ENCODE measurements at regions not wholly inside any gene's neighbourhood (a gene's known extent, or its start where the extent isn't known, plus 50 kb on each side); places are given as distances from the start of the nearest gene placed in this dataset.

DNA sequence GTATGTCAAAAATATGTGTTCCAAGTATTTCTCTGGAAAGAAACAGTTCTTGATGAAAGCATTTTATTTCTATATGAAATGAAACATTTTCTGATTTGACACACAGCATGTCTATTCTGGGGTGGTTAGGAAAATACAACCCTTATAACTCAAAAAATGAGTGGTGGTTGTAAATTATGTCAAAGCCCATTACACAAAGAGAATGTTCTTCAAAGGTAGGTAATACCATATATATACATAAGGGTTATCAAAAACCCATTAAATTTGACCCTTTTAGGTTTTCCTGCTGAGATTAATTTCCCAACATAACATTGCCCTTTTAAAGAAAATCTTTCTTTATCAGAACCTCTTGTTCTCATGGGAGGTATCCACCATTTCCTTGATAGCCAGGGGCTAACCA, 420.5 kb upstream of the TECRL start:
- no peaks in the 10 kb centered on the region for H3K36me3 ChIP-seq (ENCODE audit: control insufficient read depth in 1 of 2, insufficient read depth in 2 of 2, low read length in 2 of 2)
- no peak overlapping the region for H4K8ac ChIP-seq (ENCODE audit: low read depth, low read length)
- no peak overlapping the region for H3K14ac ChIP-seq (ENCODE audit: low read length)
- H3K4me2 ChIP-seq (ENCODE audit: low read length) = no peak overlapping the region
- H2AK5ac ChIP-seq (ENCODE audit: low read length) = no peak overlapping the region
- no peak overlapping the region for H3K27ac ChIP-seq (ENCODE audit: low read depth, low read length)
- no peaks in the 10 kb centered on the region for H3K9me3 ChIP-seq (ENCODE audit: insufficient read depth, low read depth, low read length)
- H4K91ac ChIP-seq (ENCODE audit: low read depth, low read length) = no peak overlapping the region
- H3K18ac ChIP-seq (ENCODE audit: low read length) = no peak overlapping the region
- H2BK12ac ChIP-seq (ENCODE audit: low read length) = no peak overlapping the region
- no peak overlapping the region for H2BK5ac ChIP-seq (ENCODE audit: low read depth, low read length, poor library complexity)
- H3K79me1 ChIP-seq (ENCODE audit: low read length) = no peaks in the 10 kb centered on the region
- H3K4ac ChIP-seq (ENCODE audit: low read depth, low read length) = no peak overlapping the region
- no peak overlapping the region for H4K12ac ChIP-seq (ENCODE audit: low read depth, low read length)
- DNase-seq = no peak
- H2AFZ ChIP-seq (ENCODE audit: insufficient read depth, low read length, poor library complexity) = no peak overlapping the region
- H3K27me3 ChIP-seq (ENCODE audit: insufficient read depth, low read length) = no peaks in the 10 kb centered on the region
- H3K79me2 ChIP-seq (ENCODE audit: control insufficient read depth, insufficient read depth, low read length, poor library complexity) = no peaks in the 10 kb centered on the region
- H3K23ac ChIP-seq (ENCODE audit: low read length) = no peak overlapping the region
- no peak overlapping the region for H2BK120ac ChIP-seq (ENCODE audit: insufficient read depth, low read length, poor library complexity)
- no peak overlapping the region for H3K9ac ChIP-seq (ENCODE audit: low read length)
- H3K4me3 ChIP-seq (ENCODE audit: low read depth, low read length) = no peak overlapping the region
- H3K4me1 ChIP-seq (ENCODE audit: control insufficient read depth in 1 of 2, insufficient read depth in 2 of 2, low read length in 2 of 2) = no peaks in the 10 kb centered on the region

DNA sequence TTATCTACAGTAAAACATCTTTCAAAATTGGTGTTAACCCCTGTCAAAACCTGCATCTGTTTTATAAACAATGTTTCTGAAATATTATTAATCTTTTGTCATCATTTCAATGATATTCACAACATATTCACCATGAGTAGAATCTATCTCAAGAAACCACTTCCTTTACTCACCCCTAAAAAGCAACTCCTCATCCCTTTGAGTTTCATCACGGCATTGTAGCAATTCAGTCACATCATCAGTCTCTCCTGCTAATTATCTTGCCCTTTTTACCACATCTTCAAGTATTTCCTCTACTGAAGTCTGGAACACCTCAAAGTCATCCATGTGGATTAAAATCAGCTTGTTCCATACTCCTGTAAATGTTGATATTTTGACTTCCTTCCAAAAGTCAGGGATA, 415.3 kb upstream of the TECRL start:
- Histone ChIP-seq H3K9me3 (ENCODE audit: insufficient read depth, low read depth, low read length) (no peaks in the 10 kb centered on the region), H4K91ac (ENCODE audit: low read depth, low read length) (no peak overlapping the region), H3K14ac (ENCODE audit: low read length) (no peak overlapping the region), H3K27ac (ENCODE audit: low read depth, low read length) (no peak overlapping the region), H4K12ac (ENCODE audit: low read depth, low read length) (no peak overlapping the region), H3K4me3 (ENCODE audit: low read depth, low read length) (no peak overlapping the region), H2BK5ac (ENCODE audit: low read depth, low read length, poor library complexity) (no peak overlapping the region), H2BK12ac (ENCODE audit: low read length) (no peak overlapping the region), H3K4me2 (ENCODE audit: low read length) (no peak overlapping the region), H3K4me1 (ENCODE audit: control insufficient read depth in 1 of 2, insufficient read depth in 2 of 2, low read length in 2 of 2) (no peaks in the 10 kb centered on the region), H3K79me2 (ENCODE audit: control insufficient read depth, insufficient read depth, low read length, poor library complexity) (no peaks in the 10 kb centered on the region), H3K4ac (ENCODE audit: low read depth, low read length) (no peak overlapping the region), H3K27me3 (ENCODE audit: insufficient read depth, low read length) (no peaks in the 10 kb centered on the region), H3K9ac (ENCODE audit: low read length) (no peak overlapping the region), H2BK120ac (ENCODE audit: insufficient read depth, low read length, poor library complexity) (no peak overlapping the region), H3K23ac (ENCODE audit: low read length) (no peak overlapping the region), H3K36me3 (ENCODE audit: control insufficient read depth in 1 of 2, insufficient read depth in 2 of 2, low read length in 2 of 2) (no peaks in the 10 kb centered on the region), H2AFZ (ENCODE audit: insufficient read depth, low read length, poor library complexity) (no peak overlapping the region), H3K18ac (ENCODE audit: low read length) (no peak overlapping the region), H3K79me1 (ENCODE audit: low read length) (no peaks in the 10 kb centered on the region), H4K8ac (ENCODE audit: low read depth, low read length) (no peak overlapping the region), H2AK5ac (ENCODE audit: low read length) (no peak overlapping the region)
- no peak for DNase-seq
- no CpG with 5 or more reads among the region's 1 CpG for WGBS (ENCODE audit: extremely low coverage, insufficient coverage, insufficient read length)

DNA sequence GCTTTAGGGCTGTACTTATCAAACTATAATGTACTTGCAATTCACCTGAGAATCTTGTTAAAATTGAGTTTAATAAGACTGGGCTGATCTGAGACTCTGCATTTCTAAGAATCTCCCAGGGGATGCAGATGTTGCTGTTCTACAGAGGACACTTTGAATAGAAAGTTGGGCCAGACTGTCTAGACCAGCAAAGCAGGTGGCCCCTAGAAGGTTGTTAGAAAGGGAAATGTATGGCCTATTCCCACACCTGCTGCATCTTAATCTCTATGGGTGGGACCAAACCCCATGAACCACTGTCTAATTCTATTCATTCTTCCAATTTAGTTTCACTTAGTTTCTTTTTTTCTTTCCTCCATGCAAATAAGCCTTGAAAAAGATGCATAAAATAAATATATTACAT, 413.2 kb upstream of the TECRL start:
- H3K79me1 ChIP-seq (ENCODE audit: low read length) = no peaks in the 10 kb centered on the region
- H3K14ac ChIP-seq (ENCODE audit: low read length) = no peak overlapping the region
- no peak overlapping the region for H3K27ac ChIP-seq (ENCODE audit: low read depth, low read length)
- no peak overlapping the region for H2BK120ac ChIP-seq (ENCODE audit: insufficient read depth, low read length, poor library complexity)
- H3K23ac ChIP-seq (ENCODE audit: low read length) = no peak overlapping the region
- no peak overlapping the region for H3K18ac ChIP-seq (ENCODE audit: low read length)
- H3K4me1 ChIP-seq (ENCODE audit: control insufficient read depth in 1 of 2, insufficient read depth in 2 of 2, low read length in 2 of 2) = no peaks in the 10 kb centered on the region
- no peaks in the 10 kb centered on the region for H3K27me3 ChIP-seq (ENCODE audit: insufficient read depth, low read length)
- no peak overlapping the region for H2BK12ac ChIP-seq (ENCODE audit: low read length)
- no peak overlapping the region for H4K8ac ChIP-seq (ENCODE audit: low read depth, low read length)
- no peak overlapping the region for H2AFZ ChIP-seq (ENCODE audit: insufficient read depth, low read length, poor library complexity)
- H3K4ac ChIP-seq (ENCODE audit: low read depth, low read length) = no peak overlapping the region
- no peak overlapping the region for H4K12ac ChIP-seq (ENCODE audit: low read depth, low read length)
- H2BK5ac ChIP-seq (ENCODE audit: low read depth, low read length, poor library complexity) = no peak overlapping the region
- no peak overlapping the region for H3K4me2 ChIP-seq (ENCODE audit: low read length)
- H3K79me2 ChIP-seq (ENCODE audit: control insufficient read depth, insufficient read depth, low read length, poor library complexity) = no peaks in the 10 kb centered on the region
- H3K36me3 ChIP-seq (ENCODE audit: control insufficient read depth in 1 of 2, insufficient read depth in 2 of 2, low read length in 2 of 2) = no peaks in the 10 kb centered on the region
- H3K4me3 ChIP-seq (ENCODE audit: low read depth, low read length) = no peak overlapping the region
- H2AK5ac ChIP-seq (ENCODE audit: low read length) = no peak overlapping the region
- DNase-seq = no peak
- no peak overlapping the region for H3K9ac ChIP-seq (ENCODE audit: low read length)
- no peaks in the 10 kb centered on the region for H3K9me3 ChIP-seq (ENCODE audit: insufficient read depth, low read depth, low read length)
- no peak overlapping the region for H4K91ac ChIP-seq (ENCODE audit: low read depth, low read length)

DNA sequence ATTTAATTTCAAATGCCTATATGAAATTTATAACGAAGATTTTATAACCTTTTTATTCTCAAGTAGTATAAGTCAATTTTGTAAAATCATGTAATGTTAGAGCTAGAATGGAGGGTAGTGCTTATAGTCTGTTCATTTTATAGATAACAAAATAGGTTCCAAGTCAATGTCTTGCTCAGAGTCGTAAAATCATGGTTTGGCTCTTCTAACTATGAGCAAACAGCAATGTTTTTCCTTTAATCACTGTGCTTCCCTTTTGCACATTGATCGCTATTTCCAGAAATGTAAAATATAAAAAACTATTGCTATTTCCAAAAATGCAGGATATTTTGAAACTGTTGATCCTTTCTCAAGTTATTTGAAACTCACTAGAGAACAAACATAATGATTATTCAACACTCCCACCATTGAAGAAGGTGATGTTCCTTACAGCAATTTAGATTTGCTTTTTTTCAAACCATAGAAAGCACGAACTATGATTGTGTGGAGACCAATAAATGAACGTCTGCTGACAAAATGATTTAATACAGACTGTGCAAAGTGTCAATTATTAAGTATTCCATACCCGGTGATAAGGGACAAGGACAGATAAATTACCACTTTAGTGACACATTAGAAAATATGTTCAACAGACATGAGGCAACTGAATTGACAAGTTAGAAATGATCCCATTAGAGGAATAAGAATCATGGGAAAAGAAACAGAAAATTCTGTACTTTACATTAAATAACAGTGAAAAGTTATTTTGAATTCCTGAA, 412.1 kb upstream of the TECRL start:
- H2BK12ac ChIP-seq (ENCODE audit: low read length) = no peak overlapping the region
- H2AFZ ChIP-seq (ENCODE audit: insufficient read depth, low read length, poor library complexity) = no peak overlapping the region
- no peak overlapping the region for H2AK5ac ChIP-seq (ENCODE audit: low read length)
- no peak overlapping the region for H3K4me2 ChIP-seq (ENCODE audit: low read length)
- H3K4me3 ChIP-seq (ENCODE audit: low read depth, low read length) = no peak overlapping the region
- no peaks in the 10 kb centered on the region for H3K9me3 ChIP-seq (ENCODE audit: insufficient read depth, low read depth, low read length)
- H3K9ac ChIP-seq (ENCODE audit: low read length) = no peak overlapping the region
- no peak overlapping the region for H2BK120ac ChIP-seq (ENCODE audit: insufficient read depth, low read length, poor library complexity)
- no peak for DNase-seq
- H4K91ac ChIP-seq (ENCODE audit: low read depth, low read length) = no peak overlapping the region
- H3K4me1 ChIP-seq (ENCODE audit: control insufficient read depth in 1 of 2, insufficient read depth in 2 of 2, low read length in 2 of 2) = no peaks in the 10 kb centered on the region
- H3K27ac ChIP-seq (ENCODE audit: low read depth, low read length) = no peak overlapping the region
- no peak overlapping the region for H4K12ac ChIP-seq (ENCODE audit: low read depth, low read length)
- H3K79me1 ChIP-seq (ENCODE audit: low read length) = no peaks in the 10 kb centered on the region
- H3K27me3 ChIP-seq (ENCODE audit: insufficient read depth, low read length) = no peaks in the 10 kb centered on the region
- no peak overlapping the region for H3K18ac ChIP-seq (ENCODE audit: low read length)
- no peak overlapping the region for H3K14ac ChIP-seq (ENCODE audit: low read length)
- no peak overlapping the region for H4K8ac ChIP-seq (ENCODE audit: low read depth, low read length)
- no peaks in the 10 kb centered on the region for H3K79me2 ChIP-seq (ENCODE audit: control insufficient read depth, insufficient read depth, low read length, poor library complexity)
- no CpG with 5 or more reads among the region's 6 CpGs for WGBS (ENCODE audit: extremely low coverage, insufficient coverage, insufficient read length)
- no peaks in the 10 kb centered on the region for H3K36me3 ChIP-seq (ENCODE audit: control insufficient read depth in 1 of 2, insufficient read depth in 2 of 2, low read length in 2 of 2)
- H3K4ac ChIP-seq (ENCODE audit: low read depth, low read length) = no peak overlapping the region
- no peak overlapping the region for H3K23ac ChIP-seq (ENCODE audit: low read length)
- H2BK5ac ChIP-seq (ENCODE audit: low read depth, low read length, poor library complexity) = no peak overlapping the region
